Ovary (tissue), 7 donors: ENCODE measurements at regions not wholly inside any gene's neighbourhood (a gene's known extent, or its start where the extent isn't known, plus 50 kb on each side); places are given as distances from the start of the nearest gene placed in this dataset.
"Not testable (repeated sequence)": the region's sequence is repeated elsewhere in the genome, so short reads cannot be mapped to it uniquely, and the experiment has no call there.

Experiments used
- DNase-seq, 5 donors: peaks; one replicate each; pipeline ENCODE4 v3.0.0-alpha.2; 2019 to 2020
- H3K27ac ChIP-seq, 2 donors: fragments of 200-600 bp; one replicate each; pipeline versions ENCODE4 v1.5.1 to v1.8.0; 2019 to 2022
- H3K27me3 ChIP-seq: fragments of 200-600 bp; one replicate; pipeline ENCODE4 v1.8.0; 2022
- H3K36me3 ChIP-seq: fragments of 200-600 bp; sonication (generic); one replicate; pipeline ENCODE4 v1.5.1; 2019
- H3K4me1 ChIP-seq: one replicate; pipeline ENCODE4 v1.8.1; 2013; ENCODE audit warnings: mild to moderate bottlenecking, moderate library complexity; ENCODE audit not compliant: insufficient read depth
- H3K4me3 ChIP-seq: fragments of 200-600 bp; sonication (generic); one replicate; pipeline ENCODE4 v1.5.1; 2017
- H3K9me3 ChIP-seq, 2 donors: fragments of 200-600 bp in 1 of 2; sonication (generic) in 1 of 2; one replicate each; pipeline versions ENCODE4 v1.5.1 to v1.8.1; 2013 to 2019; ENCODE audit warnings: mild to moderate bottlenecking in 1 of 2, moderate library complexity in 1 of 2
- EP300 ChIP-seq: sonication (generic); formaldehyde crosslinking; IDR thresholded peaks from one replicate; pipeline ENCODE4 v1.6.1; 2017; ENCODE audit warnings: antibody characterized with exemption
- POLR2A ChIP-seq: fragments of 450-650 bp; IDR thresholded peaks from one replicate; pipeline ENCODE4 v1.6.1; 2017; ENCODE audit warnings: antibody characterized with exemption, mild to moderate bottlenecking, moderate library complexity
- WGBS, 3 donors: extraction: QIAGEN DNeasy Blood & Tissue Kit in 1 of 3; methylation state at CpG; one replicate each; pipeline versions ENCODE4 v1.1.5 to v1.1.7; 2013 to 2017; 5-methylcytosine and 5-hydroxymethylcytosine counted together
- intact Hi-C, 4 donors: fragments of 100-400 bp; cut with DNase I; formaldehyde crosslinking; loops; one replicate each; pipeline versions ENCODE4 v1.11.0 to v1.15.1; 2022 to 2023
- TF ChIP-seq, protein P1 (sequence below), 3 donors: fragments of 450-650 bp in 2 of 3; fragments of 200-600 bp in 1 of 3; IDR thresholded peaks; one replicate each; pipeline versions ENCODE4 v1.5.1 to v1.8.0; 2016 to 2022; ENCODE audit warnings: antibody characterized with exemption in 3 of 3, mild to moderate bottlenecking in 1 of 3
- donor health status: DM: no; HTN: no; CAD: no; lungs with moderate emphysema.
- donor health status: DM: no; HTN: no; CAD: no.
- donor health status: Bipolar disorder and iron deficiency.
- donor health status: DM: no; HTN: no; CAD: no.
- donor health status: DM: yes; HTN: yes; CAD: no.

DNA sequence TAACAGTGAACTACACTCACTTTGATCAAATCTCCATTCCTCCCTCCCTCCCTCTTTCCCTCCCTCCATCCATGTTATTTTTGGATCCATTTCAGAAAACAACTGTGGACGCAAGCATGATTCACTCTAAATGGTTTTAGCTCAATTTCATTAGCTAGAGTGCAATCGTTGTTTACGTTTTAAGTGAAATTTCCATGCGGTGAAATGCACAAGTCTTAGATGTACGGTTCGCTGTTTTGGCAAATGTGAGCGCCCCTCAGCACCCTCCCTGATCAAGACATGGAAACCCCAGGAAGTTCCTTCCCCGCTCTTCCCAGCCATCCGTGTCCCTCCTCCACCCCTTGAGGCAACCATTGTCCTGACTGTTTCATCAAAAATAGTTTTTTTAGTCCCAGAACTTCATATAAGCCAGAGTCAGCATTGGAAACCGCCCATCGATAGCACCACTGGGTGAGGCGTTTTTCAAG is 206.3 kb downstream of the NPIPB11 start:
- H3K27ac ChIP-seq: peak overlapping the region; percentile 27 to 86
- intact Hi-C loops, H3K36me3 ChIP-seq, H3K9me3 ChIP-seq, H3K4me3 ChIP-seq, H3K27me3 ChIP-seq: not testable (repeated sequence)
- DNase-seq: peak in 3 of 5 donors; percentile 62 to 64 (median 62)
- peaks cover 21% of the 10 kb centered on the region for H3K4me1 ChIP-seq
- WGBS, 3 donors: 3 to 15% (median 7%) methylated on average over 11 to 12 of the region's 12 CpGs

DNA sequence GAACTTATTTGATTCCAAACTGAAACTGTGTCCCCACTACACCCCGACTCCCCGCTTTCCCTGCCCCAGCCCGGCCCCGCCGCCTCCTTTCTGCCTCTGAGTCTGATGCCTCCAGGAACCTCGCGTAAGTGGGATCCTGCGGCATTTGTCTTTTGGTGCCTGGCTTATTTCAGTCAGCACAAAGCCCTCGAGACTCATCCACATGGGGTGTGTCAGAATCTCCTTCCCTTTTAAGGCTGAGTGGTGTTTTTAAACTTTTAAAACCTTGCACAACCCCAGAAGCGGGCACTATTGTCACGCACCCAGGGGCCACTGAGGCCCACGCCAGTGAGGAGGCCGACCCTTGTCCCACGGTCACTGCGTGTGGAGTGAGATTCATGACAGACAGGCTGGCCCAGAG is 206.9 kb downstream of the NPIPB11 start:
- not testable (repeated sequence) for H3K27me3 ChIP-seq, H3K36me3 ChIP-seq, H3K9me3 ChIP-seq, H3K4me3 ChIP-seq
- DNase-seq: peak in 2 of 5 donors; percentile 55 to 59
- Histone ChIP-seq H3K27ac (peak overlapping the region; percentile 86 to 88), H3K4me1 (peaks cover 23% of the 10 kb centered on the region)
- intact Hi-C loops: loop anchor here in 1 of 4 donors (2.0 to 5.0 kb wide), 2 partner anchors 43 to 53 kb away; no protein-coding TSS in a partner anchor
- 18 to 26% (median 23%) methylated on average over 15 of the region's 15 CpGs for WGBS, 3 donors

DNA sequence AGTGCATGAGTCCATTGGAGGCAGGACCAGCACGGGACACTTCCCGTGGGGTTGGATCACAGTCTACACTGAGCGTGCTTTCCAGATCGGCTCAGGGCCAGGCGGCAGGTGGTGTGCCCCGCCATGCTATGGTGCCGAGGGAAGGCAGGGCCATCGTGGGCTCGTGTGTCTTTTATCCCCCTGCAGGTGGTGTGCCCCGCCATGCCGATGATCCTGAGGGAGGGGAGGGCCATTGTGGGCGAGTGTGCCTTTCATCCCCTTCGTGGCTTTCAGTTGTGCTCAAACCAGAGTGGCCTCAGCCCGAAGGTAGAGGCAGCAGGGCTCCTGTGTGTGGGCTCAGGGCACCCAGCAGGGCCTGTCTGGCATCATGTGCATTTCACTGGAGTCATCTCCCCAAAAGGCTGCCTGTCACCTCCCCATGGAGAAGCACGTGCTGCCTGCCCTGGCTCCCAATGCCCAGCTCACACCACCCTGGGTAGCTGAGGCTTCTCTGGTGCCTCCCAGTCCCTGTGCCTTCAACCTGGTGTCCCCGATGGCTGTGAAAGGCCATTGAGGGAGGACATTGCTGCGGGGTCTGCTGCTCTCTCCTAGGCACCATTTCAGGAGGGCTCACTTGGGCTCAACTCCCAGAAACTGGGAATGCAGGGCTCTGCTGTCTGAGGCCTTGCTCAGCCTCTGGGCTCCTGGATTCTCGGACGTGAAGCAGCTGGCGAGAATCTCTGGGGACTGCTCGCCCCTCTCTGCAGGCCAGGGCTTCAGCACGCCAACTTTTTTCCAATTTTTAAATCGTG is 207.6 kb downstream of the NPIPB11 start:
- WGBS, 3 donors: 69 to 76% (median 70%) methylated on average over 21 to 23 of the region's 23 CpGs
- DNase-seq: peak in 4 of 5 donors; percentile 44 to 57 (median 49)
- peak overlapping the region; percentile 86 to 88 for H3K27ac ChIP-seq
- no peak overlapping the region for H3K4me3 ChIP-seq
- H3K9me3 ChIP-seq: no peaks in the 10 kb centered on the region
- peaks cover 23% of the 10 kb centered on the region for H3K4me1 ChIP-seq
- TF ChIP-seq EP300: no peak
- no peak for TF ChIP-seq POLR2A
- TF ChIP-seq, protein P1, sequence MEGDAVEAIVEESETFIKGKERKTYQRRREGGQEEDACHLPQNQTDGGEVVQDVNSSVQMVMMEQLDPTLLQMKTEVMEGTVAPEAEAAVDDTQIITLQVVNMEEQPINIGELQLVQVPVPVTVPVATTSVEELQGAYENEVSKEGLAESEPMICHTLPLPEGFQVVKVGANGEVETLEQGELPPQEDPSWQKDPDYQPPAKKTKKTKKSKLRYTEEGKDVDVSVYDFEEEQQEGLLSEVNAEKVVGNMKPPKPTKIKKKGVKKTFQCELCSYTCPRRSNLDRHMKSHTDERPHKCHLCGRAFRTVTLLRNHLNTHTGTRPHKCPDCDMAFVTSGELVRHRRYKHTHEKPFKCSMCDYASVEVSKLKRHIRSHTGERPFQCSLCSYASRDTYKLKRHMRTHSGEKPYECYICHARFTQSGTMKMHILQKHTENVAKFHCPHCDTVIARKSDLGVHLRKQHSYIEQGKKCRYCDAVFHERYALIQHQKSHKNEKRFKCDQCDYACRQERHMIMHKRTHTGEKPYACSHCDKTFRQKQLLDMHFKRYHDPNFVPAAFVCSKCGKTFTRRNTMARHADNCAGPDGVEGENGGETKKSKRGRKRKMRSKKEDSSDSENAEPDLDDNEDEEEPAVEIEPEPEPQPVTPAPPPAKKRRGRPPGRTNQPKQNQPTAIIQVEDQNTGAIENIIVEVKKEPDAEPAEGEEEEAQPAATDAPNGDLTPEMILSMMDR (IDR thresholded peaks at IDR 0.05): no peak
- intact Hi-C loops: loop anchor here in 1 of 4 donors (2.0 to 5.0 kb wide), 2 partner anchors 42 to 53 kb away; no protein-coding TSS in a partner anchor
- H3K36me3 ChIP-seq: no peaks in the 10 kb centered on the region
- no peaks in the 10 kb centered on the region for H3K27me3 ChIP-seq

DNA sequence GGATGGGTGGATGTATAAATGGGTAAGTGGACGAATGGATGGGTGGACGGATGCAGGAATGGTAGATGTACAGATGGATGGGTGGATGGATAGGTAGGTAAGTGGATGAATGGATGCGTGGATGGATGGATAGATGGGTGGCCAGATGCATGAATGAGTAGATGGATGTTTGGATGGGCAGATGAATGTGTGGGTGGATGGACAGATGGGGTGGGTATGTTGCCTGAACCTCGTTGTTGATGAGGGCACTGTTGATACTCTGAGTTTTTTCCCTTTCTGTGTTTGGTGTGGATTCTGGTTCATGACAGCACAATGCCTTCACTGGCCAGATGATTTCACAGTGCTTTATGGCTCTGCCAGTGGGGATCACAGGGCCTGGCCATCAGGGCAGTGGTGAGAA is 208.3 kb downstream of the NPIPB11 start:
- H3K36me3 ChIP-seq: no peaks in the 10 kb centered on the region
- no peak overlapping the region for H3K4me3 ChIP-seq
- H3K4me1 ChIP-seq: peaks cover 20% of the 10 kb centered on the region
- TF ChIP-seq, protein P1 (IDR thresholded peaks at IDR 0.05): no peak
- TF ChIP-seq EP300: no peak
- intact Hi-C loops: loop anchor here in 1 of 4 donors (2.0 to 5.0 kb wide), 2 partner anchors 41 to 54 kb away; no protein-coding TSS in a partner anchor
- no peaks in the 10 kb centered on the region for H3K9me3 ChIP-seq
- H3K27me3 ChIP-seq: no peaks in the 10 kb centered on the region
- DNase-seq: peak in 1 of 5 donors; percentile 6
- 93 to 98% (median 97%) methylated on average over 4 of the region's 4 CpGs for WGBS, 3 donors
- peak overlapping the region; percentile 86 to 88 for H3K27ac ChIP-seq

DNA sequence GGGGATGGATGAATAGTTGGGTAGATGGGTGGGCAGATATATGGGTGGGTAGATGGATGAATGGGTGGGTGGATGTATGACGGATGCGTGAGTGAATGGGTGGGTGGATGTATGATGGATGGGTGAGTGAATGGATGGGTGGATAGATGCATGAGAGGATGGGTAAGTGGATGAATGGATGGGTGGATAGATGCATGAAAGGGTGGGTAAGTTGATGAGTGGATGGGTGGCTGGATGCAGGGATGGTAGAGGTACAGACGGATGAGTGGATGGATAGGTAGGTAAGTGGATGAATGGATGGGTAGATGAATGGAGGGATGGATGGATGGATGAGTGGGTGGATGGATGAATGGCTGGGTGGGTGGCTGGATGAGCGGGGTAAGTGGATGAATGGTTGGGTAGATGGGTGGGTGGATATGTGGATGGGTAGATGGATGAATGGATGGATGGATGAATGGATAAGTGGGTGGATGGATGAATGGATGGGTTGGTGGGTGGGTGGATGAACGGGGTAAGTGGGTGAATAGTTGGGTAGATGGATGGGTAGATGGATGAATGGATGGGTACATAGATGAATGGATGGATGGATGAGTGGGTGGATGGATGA is 208.9 kb downstream of the NPIPB11 start:
- Histone ChIP-seq H3K4me1 (peaks cover 18% of the 10 kb centered on the region), H3K27ac (peak overlapping the region; percentile 86 to 88)
- intact Hi-C loops: loop anchor here in 1 of 4 donors (2.0 to 5.0 kb wide), 2 partner anchors 41 to 55 kb away; no protein-coding TSS in a partner anchor

DNA sequence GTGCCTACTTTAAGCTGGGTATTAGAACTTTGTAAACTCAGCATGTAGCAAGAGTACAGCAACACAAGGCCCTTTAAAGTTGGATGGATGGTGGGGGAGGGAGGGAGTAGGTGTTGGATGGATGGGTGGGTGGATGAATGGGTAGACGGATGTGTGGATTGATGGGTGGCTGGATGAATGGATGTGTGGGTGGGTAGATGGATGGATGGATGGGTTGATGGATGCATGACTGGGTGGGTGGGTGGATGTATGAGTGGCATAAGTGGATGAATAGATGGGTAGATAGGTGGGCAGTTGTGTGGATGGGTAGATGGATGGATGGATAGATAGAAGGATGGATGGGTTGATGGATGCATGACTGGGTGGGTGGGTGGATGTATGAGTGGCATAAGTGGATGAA is 209.8 kb downstream of the NPIPB11 start:
- H3K9me3 ChIP-seq, H3K4me3 ChIP-seq, H3K36me3 ChIP-seq, H3K27me3 ChIP-seq, H3K27ac ChIP-seq, DNase-seq: not testable (repeated sequence)
- WGBS, 3 donors: 96 to 100% (median 100%) methylated on average over 1 of the region's 1 CpG
- intact Hi-C loops: loop anchor here in 1 of 4 donors (5.0 kb wide), 1 partner anchor 56 kb away; no protein-coding TSS in a partner anchor
- peaks cover 18% of the 10 kb centered on the region for H3K4me1 ChIP-seq

More for the DNA sequence above, 208.9 kb downstream of the NPIPB11 start:
- WGBS, 3 donors: 95 to 98% (median 96%) methylated on average over 5 of the region's 5 CpGs
- H3K4me3 ChIP-seq, H3K27me3 ChIP-seq, H3K36me3 ChIP-seq, H3K9me3 ChIP-seq, DNase-seq: not testable (repeated sequence)

DNA sequence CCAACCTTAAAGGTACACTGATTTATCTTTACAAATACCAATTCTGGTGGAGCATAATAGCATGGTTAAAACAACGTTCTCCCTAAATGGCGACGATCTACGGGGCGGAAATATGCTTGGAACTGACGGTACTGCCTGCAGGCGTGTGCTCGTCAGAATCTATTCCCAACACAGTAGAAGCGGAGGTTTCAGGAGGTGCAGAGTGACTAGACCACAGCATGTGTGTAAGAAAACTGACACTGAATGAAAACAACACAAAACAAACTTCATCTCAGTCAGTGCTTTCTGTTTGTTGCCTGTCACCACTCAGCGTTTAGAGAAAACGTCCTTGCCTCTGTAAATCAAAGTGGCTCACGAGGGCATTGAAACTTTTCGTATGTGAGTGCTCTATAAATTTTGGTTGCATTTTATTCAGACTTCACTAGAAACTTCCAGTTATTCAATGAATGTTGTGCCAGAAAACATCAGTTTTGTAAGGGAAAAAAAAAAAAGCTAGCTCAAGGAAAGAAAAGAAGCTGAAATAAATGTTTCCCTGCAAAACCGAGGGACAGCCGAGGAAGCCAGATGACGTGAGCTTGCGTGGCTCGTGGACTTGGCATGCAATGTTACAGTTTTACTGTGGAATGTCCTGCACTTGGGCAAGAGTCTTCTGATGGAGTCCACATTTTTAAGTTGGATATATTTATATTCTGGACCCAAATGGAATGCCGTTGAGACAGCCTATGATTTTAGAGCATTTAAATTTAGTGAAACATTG is 210.4 kb downstream of the LAT start:
- not testable (repeated sequence) for H3K36me3 ChIP-seq, H3K27me3 ChIP-seq, H3K4me3 ChIP-seq, H3K9me3 ChIP-seq
- 27 to 30% (median 29%) methylated on average over 18 to 19 of the region's 19 CpGs for WGBS, 3 donors
- peak in 3 of 5 donors; percentile 40 to 70 (median 61) for DNase-seq
- peak overlapping the region; percentile 45 to 70 for H3K27ac ChIP-seq
- intact Hi-C loops: loop anchor here in 1 of 4 donors (5.0 kb wide), 1 partner anchor 57 kb away; no protein-coding TSS in a partner anchor
- peaks cover 11% of the 10 kb centered on the region for H3K4me1 ChIP-seq

DNA sequence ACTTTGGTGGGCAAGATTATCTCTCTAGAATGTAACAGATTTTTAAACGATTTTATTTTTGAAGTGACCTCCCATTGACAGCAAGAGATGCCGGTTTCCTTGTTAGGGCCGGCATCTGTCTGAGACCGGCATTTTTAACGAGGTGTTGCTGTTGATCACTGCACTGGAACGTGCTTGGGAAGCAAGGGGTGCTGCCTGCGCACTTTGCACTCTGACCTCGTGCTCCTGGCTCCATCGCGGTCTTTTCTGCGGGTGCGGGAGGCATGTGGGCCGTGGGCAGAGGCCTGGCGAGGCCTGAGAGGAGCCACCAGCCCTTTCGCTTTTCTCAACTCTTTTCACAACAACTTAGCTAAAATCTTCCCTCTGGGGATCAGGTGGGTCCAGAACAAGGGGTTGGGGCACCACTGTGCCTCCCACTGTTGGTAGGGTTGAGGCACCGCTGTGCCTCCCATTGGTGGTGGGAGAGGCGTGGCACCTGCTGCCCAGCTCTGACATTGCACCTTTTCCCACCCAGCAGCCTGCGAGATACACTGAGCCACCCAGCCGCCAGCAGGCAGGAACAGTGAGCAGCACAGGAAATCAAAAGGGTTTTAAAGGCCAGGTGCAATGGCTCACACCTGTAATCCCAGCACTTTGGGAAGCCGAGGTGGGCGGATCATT is 209.5 kb downstream of the LAT start:
- H3K36me3 ChIP-seq, intact Hi-C loops, H3K9me3 ChIP-seq, H3K4me3 ChIP-seq, H3K27me3 ChIP-seq: not testable (repeated sequence)
- DNase-seq: peak in 2 of 5 donors; percentile 13 to 17
- peak overlapping the region; percentile 38 to 70 for H3K27ac ChIP-seq
- 81 to 89% (median 88%) methylated on average over 16 to 20 of the region's 21 CpGs for WGBS, 3 donors
- peaks cover 11% of the 10 kb centered on the region for H3K4me1 ChIP-seq
